SK-N-SH (cell line): ENCODE measurements at regions not wholly inside any gene's neighbourhood (a gene's known extent, or its start where the extent isn't known, plus 50 kb on each side); places are given as distances from the start of the nearest gene placed in this dataset.

ENCODE experiments used
- CTCF ChIA-PET: fragments of 300-600, 350-600 bp; formaldehyde crosslinking; extraction: SDS; loops from one replicate; lab custom pipeline; 2021; lab: Yijun Ruan, JAX
- POLR2A ChIA-PET: fragments of 350-600 bp; sonication (Branson Sonifier 250); formaldehyde crosslinking; extraction: SDS; loops from one replicate; lab custom pipeline; 2020; ENCODE audit warnings: antibody characterized with exemption, inconsistent platforms; lab: Yijun Ruan, JAX
- DNase-seq: peaks from one replicate; pipeline ENCODE4 v3.0.0; 2012
- H2AFZ ChIP-seq: fragments of 200-600 bp; sonication (generic); 2 replicates; pipeline ENCODE4 v1.8.1; 2016; ENCODE audit warnings: antibody characterized with exemption, mild to moderate bottlenecking, low read depth
- H3F3A ChIP-seq: fragments of 200-600 bp; sonication (generic); replicated peaks from 2 replicates; pipeline ENCODE3; 2016; ENCODE audit warnings: antibody characterized with exemption, mild to moderate bottlenecking; ENCODE audit not compliant: insufficient read depth
- H3K27ac ChIP-seq, 2 experiments: fragments of 200-500 bp in 1 of 2; fragments of 200-600 bp in 1 of 2; sonication (Bioruptor generic) in 1 of 2; sonication (generic), shearing (Covaris generic) in 1 of 2; 2 replicates each; pipeline versions ENCODE4 v1.5.1 to v1.6.1; 2014 to 2016; ENCODE audit warnings: low read depth in 2 of 2, inconsistent platforms in 1 of 2, low read length in 1 of 2, mild to moderate bottlenecking in 1 of 2, mixed read lengths in 1 of 2
- H3K27me3 ChIP-seq: fragments of 200-600 bp; sonication (generic), shearing (Covaris generic); 2 replicates; pipeline ENCODE4 v1.6.1; 2016; ENCODE audit warnings: mixed run types; ENCODE audit not compliant: insufficient read depth
- H3K36me3 ChIP-seq, 2 experiments: fragments of 200-500 bp in 1 of 2; fragments of 200-600 bp in 1 of 2; sonication (Bioruptor generic) in 1 of 2; sonication (generic) in 1 of 2; replicated peaks in 1 of 2; 2 replicates each; pipeline versions ENCODE3 to v1.5.1; 2014 to 2016; ENCODE audit warnings: low read length in 1 of 2, mild to moderate bottlenecking in 1 of 2; ENCODE audit not compliant: insufficient read depth in 2 of 2, control insufficient read depth in 1 of 2
- H3K4me1 ChIP-seq, 2 experiments: fragments of 200-500 bp in 1 of 2; fragments of 200-600 bp in 1 of 2; sonication (Bioruptor generic) in 1 of 2; sonication (generic), shearing (Covaris generic) in 1 of 2; 2 replicates each; pipeline versions ENCODE4 v1.5.1 to v1.6.1; 2014 to 2016; ENCODE audit warnings: low read depth in 1 of 2, low read length in 1 of 2, mixed run types in 1 of 2; ENCODE audit not compliant: insufficient read depth in 2 of 2, control insufficient read depth in 1 of 2
- H3K4me2 ChIP-seq: fragments of 200-600 bp; sonication (generic), shearing (Covaris generic); 2 replicates; pipeline ENCODE4 v1.6.1; 2017; ENCODE audit warnings: mixed run types
- H3K4me3 ChIP-seq, 2 experiments: fragments of 200-500 bp in 1 of 2; fragments of 200-600 bp in 1 of 2; sonication (Bioruptor generic) in 1 of 2; sonication (generic), shearing (Covaris generic) in 1 of 2; 2 replicates each; pipeline versions ENCODE4 v1.5.1 to v1.8.1; 2014 to 2016; ENCODE audit warnings: low read depth in 2 of 2, inconsistent platforms in 1 of 2, low read length in 1 of 2, mild to moderate bottlenecking in 1 of 2, mixed read lengths in 1 of 2, moderate library complexity in 1 of 2
- H3K79me2 ChIP-seq: fragments of 200-600 bp; sonication (generic); 2 replicates; pipeline ENCODE4 v1.8.1; 2017; ENCODE audit warnings: mild to moderate bottlenecking; ENCODE audit not compliant: insufficient read depth
- H3K9ac ChIP-seq: fragments of 200-600 bp; sonication (generic); 2 replicates; pipeline ENCODE4 v1.6.1; 2017; ENCODE audit warnings: mixed run types
- H3K9me2 ChIP-seq: fragments of 200-600 bp; sonication (generic); 2 replicates; pipeline ENCODE4 v1.6.1; 2017; ENCODE audit warnings: mixed run types
- H3K9me3 ChIP-seq: fragments of 200-600 bp; sonication (generic); 2 replicates; pipeline ENCODE4 v1.6.1; 2017; ENCODE audit warnings: mixed run types, mild to moderate bottlenecking, moderate library complexity
- H4K20me1 ChIP-seq: fragments of 200-600 bp; sonication (generic); 2 replicates; pipeline ENCODE4 v1.6.1; 2017; ENCODE audit warnings: mild to moderate bottlenecking, mixed run types; ENCODE audit not compliant: insufficient read depth
- CHD2 ChIP-seq: fragments of 150-350 bp; IDR thresholded peaks from 2 replicates; pipeline ENCODE4 v1.6.1; 2018; ENCODE audit warnings: low read length; ENCODE audit not compliant: partially characterized antibody
- ELF1 ChIP-seq: IDR thresholded peaks from 2 replicates; pipeline ENCODE4 v1.4.0; 2012
- EP300 ChIP-seq, 2 experiments: IDR thresholded peaks; 2 replicates each; pipeline versions ENCODE4 v1.4.0 to v1.6.1; 2012; ENCODE audit warnings: borderline replicate concordance in 1 of 2, low read depth in 1 of 2, low read length in 1 of 2
- EZH2phosphoT487 ChIP-seq: fragments of 200-600 bp; sonication (generic); IDR thresholded peaks from 2 replicates; pipeline ENCODE4 v1.6.1; 2017; ENCODE audit warnings: low read depth, mixed run types, mild to moderate bottlenecking, antibody characterized with exemption, moderate library complexity, borderline replicate concordance
- FOXJ3 ChIP-seq: sonication (generic); formaldehyde crosslinking; IDR thresholded peaks from 2 replicates; pipeline ENCODE4 v1.5.1; 2020; ENCODE audit warnings: mild to moderate bottlenecking, missing genetic modification reagents
- GABPA ChIP-seq: IDR thresholded peaks from 2 replicates; pipeline ENCODE4 v1.4.0; 2012; ENCODE audit warnings: low read depth, mild to moderate bottlenecking
- GATA2 ChIP-seq: sonication (generic); formaldehyde crosslinking; IDR thresholded peaks from 2 replicates; pipeline ENCODE4 v1.5.0; 2020; ENCODE audit warnings: mild to moderate bottlenecking, missing genetic modification reagents
- JUND ChIP-seq: IDR thresholded peaks from 2 replicates; pipeline ENCODE4 v1.4.0; 2012
- MXI1 ChIP-seq: IDR thresholded peaks from 2 replicates; pipeline ENCODE4 v1.6.1; 2012; ENCODE audit warnings: mild to moderate bottlenecking, low read depth, low read length, improper control_type of control experiment
- NRF1 ChIP-seq: IDR thresholded peaks from 2 replicates; pipeline ENCODE4 v1.6.1; 2012; ENCODE audit warnings: low read depth, mild to moderate bottlenecking, low read length
- RAD21 ChIP-seq: IDR thresholded peaks from 2 replicates; pipeline ENCODE4 v1.6.1; 2012; ENCODE audit warnings: mild to moderate bottlenecking, low read length
- RCOR1 ChIP-seq: fragments of 150-350 bp; IDR thresholded peaks from 2 replicates; pipeline ENCODE4 v1.6.1; 2017; ENCODE audit warnings: antibody characterized with exemption, low read length
- RFX5 ChIP-seq: IDR thresholded peaks from 2 replicates; pipeline ENCODE4 v1.6.1; 2012; ENCODE audit warnings: mild to moderate bottlenecking, improper control_type of control experiment, low read length
- RXRA ChIP-seq: IDR thresholded peaks from 2 replicates; pipeline ENCODE4 v1.4.0; 2012; ENCODE audit warnings: low read depth, mild to moderate bottlenecking, borderline replicate concordance
- SIN3A ChIP-seq: IDR thresholded peaks from 2 replicates; pipeline ENCODE4 v1.6.1; 2012; ENCODE audit warnings: low read depth, mild to moderate bottlenecking, low read length, moderate library complexity, borderline replicate concordance
- TAF1 ChIP-seq: IDR thresholded peaks from 2 replicates; pipeline ENCODE4 v1.6.1; 2012; ENCODE audit warnings: low read depth, mild to moderate bottlenecking, low read length, moderate library complexity, borderline replicate concordance
- YY1 ChIP-seq: IDR thresholded peaks from 2 replicates; pipeline ENCODE4 v1.4.0; 2012; ENCODE audit warnings: low read depth, mild to moderate bottlenecking
- WGBS: methylation state at CpG from one replicate; pipeline ENCODE4 v1.1.6; 2017; ENCODE audit warnings: low lambda C conversion rate; 5-methylcytosine and 5-hydroxymethylcytosine counted together
- TF ChIP-seq, protein P1 (sequence below): IDR thresholded peaks from 2 replicates; pipeline ENCODE4 v1.6.1; 2012; ENCODE audit warnings: mild to moderate bottlenecking, low read depth, low read length, moderate library complexity
- TF ChIP-seq, protein P2 (sequence below): fragments of 150-350 bp; IDR thresholded peaks from 2 replicates; pipeline ENCODE4 v1.6.1; 2017; ENCODE audit warnings: antibody characterized with exemption, low read length, low read depth, borderline replicate concordance
- TF ChIP-seq, protein P3 (sequence below): IDR thresholded peaks from 2 replicates; pipeline ENCODE4 v1.4.0; 2012; ENCODE audit warnings: low read depth, borderline replicate concordance
- TF ChIP-seq, protein P4 (sequence below): IDR thresholded peaks from 2 replicates; pipeline ENCODE4 v1.4.0; 2012; ENCODE audit warnings: low read depth, borderline replicate concordance

DNA sequence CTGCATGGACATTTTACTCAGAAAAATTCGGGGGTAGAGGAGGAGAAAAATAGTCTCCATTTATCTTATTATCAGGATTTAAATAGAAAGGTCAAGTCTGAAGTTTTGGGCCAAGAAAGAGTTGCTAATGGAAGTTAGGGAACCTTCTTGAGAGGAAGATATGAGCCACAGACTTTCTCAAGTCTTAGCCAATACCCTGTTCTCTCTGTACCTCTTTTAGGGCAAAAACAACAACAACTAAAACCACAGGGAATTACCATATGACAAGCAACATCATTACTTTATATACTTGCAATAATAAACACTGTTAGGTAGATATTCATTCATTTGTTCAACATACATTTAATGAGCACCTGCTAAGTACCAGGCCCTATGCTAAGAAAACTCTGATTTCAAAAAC is 282.2 kb upstream of the CDH5 start (continued):
- TF ChIP-seq, protein P1, sequence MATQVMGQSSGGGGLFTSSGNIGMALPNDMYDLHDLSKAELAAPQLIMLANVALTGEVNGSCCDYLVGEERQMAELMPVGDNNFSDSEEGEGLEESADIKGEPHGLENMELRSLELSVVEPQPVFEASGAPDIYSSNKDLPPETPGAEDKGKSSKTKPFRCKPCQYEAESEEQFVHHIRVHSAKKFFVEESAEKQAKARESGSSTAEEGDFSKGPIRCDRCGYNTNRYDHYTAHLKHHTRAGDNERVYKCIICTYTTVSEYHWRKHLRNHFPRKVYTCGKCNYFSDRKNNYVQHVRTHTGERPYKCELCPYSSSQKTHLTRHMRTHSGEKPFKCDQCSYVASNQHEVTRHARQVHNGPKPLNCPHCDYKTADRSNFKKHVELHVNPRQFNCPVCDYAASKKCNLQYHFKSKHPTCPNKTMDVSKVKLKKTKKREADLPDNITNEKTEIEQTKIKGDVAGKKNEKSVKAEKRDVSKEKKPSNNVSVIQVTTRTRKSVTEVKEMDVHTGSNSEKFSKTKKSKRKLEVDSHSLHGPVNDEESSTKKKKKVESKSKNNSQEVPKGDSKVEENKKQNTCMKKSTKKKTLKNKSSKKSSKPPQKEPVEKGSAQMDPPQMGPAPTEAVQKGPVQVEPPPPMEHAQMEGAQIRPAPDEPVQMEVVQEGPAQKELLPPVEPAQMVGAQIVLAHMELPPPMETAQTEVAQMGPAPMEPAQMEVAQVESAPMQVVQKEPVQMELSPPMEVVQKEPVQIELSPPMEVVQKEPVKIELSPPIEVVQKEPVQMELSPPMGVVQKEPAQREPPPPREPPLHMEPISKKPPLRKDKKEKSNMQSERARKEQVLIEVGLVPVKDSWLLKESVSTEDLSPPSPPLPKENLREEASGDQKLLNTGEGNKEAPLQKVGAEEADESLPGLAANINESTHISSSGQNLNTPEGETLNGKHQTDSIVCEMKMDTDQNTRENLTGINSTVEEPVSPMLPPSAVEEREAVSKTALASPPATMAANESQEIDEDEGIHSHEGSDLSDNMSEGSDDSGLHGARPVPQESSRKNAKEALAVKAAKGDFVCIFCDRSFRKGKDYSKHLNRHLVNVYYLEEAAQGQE, result no peak

DNA sequence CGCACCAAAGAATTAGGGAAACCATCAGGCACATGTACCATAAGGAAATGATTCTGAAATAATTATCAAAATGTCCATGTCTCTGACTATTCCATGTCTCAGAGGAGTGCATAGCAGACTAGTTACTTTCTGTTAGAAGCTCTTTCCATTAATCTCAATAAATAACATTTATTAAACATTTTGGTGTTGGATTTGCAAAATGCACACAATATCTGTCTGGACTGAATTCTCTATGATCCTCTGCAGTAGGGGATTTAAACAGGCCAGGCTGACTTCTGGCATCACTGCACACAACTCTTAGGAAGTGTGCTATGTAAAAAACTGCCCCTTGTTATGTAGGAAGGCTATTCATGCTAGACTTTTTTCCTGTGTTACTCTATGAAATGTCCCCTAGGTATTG is 283.3 kb upstream of the CDH5 start:
- POLR2A ChIA-PET, result no interaction called here
- DNase-seq, result no peak

DNA sequence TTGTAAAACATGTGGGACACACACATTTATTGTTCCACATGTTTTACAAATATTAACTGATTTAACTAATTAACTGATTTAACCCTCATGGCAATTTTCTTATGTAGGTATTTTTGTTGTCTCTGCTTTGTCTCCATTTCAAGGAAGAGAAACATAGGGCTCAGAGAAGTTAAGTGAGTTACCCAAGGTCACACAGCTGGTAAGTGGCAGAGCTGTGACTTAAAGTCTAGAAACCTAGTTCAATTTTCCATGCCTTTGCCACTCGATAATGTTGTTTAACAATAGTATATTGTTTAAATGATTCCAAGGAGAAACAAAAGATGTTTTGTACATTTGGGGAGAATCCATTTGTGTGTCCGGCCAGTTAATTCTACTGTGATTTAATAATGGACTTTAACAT is 284.1 kb upstream of the CDH5 start:
- WGBS, result 63% methylated on average over 2 of the region's 2 CpGs
- H3K4me3 ChIP-seq, result no peak overlapping the region
- no peaks in the 10 kb centered on the region for H3F3A ChIP-seq
- H3K27me3 ChIP-seq, result no peaks in the 10 kb centered on the region
- CTCF ChIA-PET, result interaction anchor here (0.6 kb wide), 1 partner anchor 130 kb away, joined by 3 read pairs; no protein-coding TSS in a partner anchor
- no peaks in the 10 kb centered on the region for H4K20me1 ChIP-seq
- H3K9me2 ChIP-seq, result no peaks in the 10 kb centered on the region
- H2AFZ ChIP-seq, result no peak overlapping the region
- POLR2A ChIA-PET, result no interaction called here
- no peak overlapping the region; a peak in 1 of 4 replicates for H3K27ac ChIP-seq
- H3K79me2 ChIP-seq, result no peaks in the 10 kb centered on the region
- H3K36me3 ChIP-seq, result no peaks in the 10 kb centered on the region
- DNase-seq, result no peak
- no peak overlapping the region for H3K4me2 ChIP-seq
- peaks cover 0 to 4% of the 10 kb centered on the region in 2 experiments; a peak in 2 of 4 replicates for H3K4me1 ChIP-seq
- no peaks in the 10 kb centered on the region for H3K9me3 ChIP-seq
- H3K9ac ChIP-seq, result no peak overlapping the region
- TF ChIP-seq, protein P1, result no peak
- no peak for TF ChIP-seq CHD2
- TF ChIP-seq, protein P2, sequence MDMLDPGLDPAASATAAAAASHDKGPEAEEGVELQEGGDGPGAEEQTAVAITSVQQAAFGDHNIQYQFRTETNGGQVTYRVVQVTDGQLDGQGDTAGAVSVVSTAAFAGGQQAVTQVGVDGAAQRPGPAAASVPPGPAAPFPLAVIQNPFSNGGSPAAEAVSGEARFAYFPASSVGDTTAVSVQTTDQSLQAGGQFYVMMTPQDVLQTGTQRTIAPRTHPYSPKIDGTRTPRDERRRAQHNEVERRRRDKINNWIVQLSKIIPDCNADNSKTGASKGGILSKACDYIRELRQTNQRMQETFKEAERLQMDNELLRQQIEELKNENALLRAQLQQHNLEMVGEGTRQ, result no peak
- no peak for TF ChIP-seq YY1
- TF ChIP-seq, protein P3, sequence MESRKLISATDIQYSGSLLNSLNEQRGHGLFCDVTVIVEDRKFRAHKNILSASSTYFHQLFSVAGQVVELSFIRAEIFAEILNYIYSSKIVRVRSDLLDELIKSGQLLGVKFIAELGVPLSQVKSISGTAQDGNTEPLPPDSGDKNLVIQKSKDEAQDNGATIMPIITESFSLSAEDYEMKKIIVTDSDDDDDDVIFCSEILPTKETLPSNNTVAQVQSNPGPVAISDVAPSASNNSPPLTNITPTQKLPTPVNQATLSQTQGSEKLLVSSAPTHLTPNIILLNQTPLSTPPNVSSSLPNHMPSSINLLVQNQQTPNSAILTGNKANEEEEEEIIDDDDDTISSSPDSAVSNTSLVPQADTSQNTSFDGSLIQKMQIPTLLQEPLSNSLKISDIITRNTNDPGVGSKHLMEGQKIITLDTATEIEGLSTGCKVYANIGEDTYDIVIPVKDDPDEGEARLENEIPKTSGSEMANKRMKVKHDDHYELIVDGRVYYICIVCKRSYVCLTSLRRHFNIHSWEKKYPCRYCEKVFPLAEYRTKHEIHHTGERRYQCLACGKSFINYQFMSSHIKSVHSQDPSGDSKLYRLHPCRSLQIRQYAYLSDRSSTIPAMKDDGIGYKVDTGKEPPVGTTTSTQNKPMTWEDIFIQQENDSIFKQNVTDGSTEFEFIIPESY, result no peak
- no peak for TF ChIP-seq ELF1
- TF ChIP-seq, protein P4, sequence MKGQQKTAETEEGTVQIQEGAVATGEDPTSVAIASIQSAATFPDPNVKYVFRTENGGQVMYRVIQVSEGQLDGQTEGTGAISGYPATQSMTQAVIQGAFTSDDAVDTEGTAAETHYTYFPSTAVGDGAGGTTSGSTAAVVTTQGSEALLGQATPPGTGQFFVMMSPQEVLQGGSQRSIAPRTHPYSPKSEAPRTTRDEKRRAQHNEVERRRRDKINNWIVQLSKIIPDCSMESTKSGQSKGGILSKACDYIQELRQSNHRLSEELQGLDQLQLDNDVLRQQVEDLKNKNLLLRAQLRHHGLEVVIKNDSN, result no peak
- TF ChIP-seq FOXJ3, result no peak

More for the DNA sequence above, 283.3 kb upstream of the CDH5 start:
- Histone ChIP-seq H3K9ac (no peak overlapping the region), H3K79me2 (no peaks in the 10 kb centered on the region), H3K4me3 (no peak overlapping the region), H3K27me3 (no peaks in the 10 kb centered on the region), H3K9me2 (no peaks in the 10 kb centered on the region), H3F3A (no peaks in the 10 kb centered on the region)
- no peak for TF ChIP-seq TAF1
- TF ChIP-seq YY1, result no peak
- no peak for TF ChIP-seq EP300 (IDR thresholded peaks at IDR 0.05; ENCODE audit: borderline replicate concordance in 1 of 2, low read depth in 1 of 2, low read length in 1 of 2)
- no peak for TF ChIP-seq MXI1
- no peak for TF ChIP-seq RAD21
- TF ChIP-seq NRF1, result no peak
- no peak for TF ChIP-seq CHD2
- no peak for TF ChIP-seq SIN3A
- TF ChIP-seq EZH2phosphoT487, result no peak
- no peak for TF ChIP-seq GATA2 (CRISPR knock-in tag)
- TF ChIP-seq RXRA, result no peak
- TF ChIP-seq JUND, result no peak
- TF ChIP-seq RFX5, result no peak
- no peak for TF ChIP-seq GABPA
- no peak for TF ChIP-seq RCOR1
- TF ChIP-seq, all 33 proteins: peak for 0
- Histone ChIP-seq H4K20me1 (no peaks in the 10 kb centered on the region), H3K36me3 (no peaks in the 10 kb centered on the region), H3K4me1 (peaks cover 0 to 4% of the 10 kb centered on the region in 2 experiments; a peak in 2 of 4 replicates), H2AFZ (no peak overlapping the region), H3K4me2 (no peak overlapping the region), H3K9me3 (no peaks in the 10 kb centered on the region), H3K27ac (peak overlapping the region in 1 of 2 experiments; percentile 41; a peak in 1 of 4 replicates)
- CTCF ChIA-PET, result no interaction called here
- 81% methylated on average over 1 of the region's 1 CpG for WGBS
